Stimulated activated CD4-positive, alpha-beta T cell treated with anti-CD3 and anti-CD28 coated beads, Interleukin-4, amount 100 ng/mL, for 4 hours (primary cell): ENCODE measurements at regions not wholly inside any gene's neighbourhood (a gene's known extent, or its start where the extent isn't known, plus 50 kb on each side); places are given as distances from the start of the nearest gene placed in this dataset.

Experiments used
- DNase-seq, 2 experiments: peaks; one replicate each; pipeline ENCODE4 v3.0.0-alpha.2; 2020

DNA sequence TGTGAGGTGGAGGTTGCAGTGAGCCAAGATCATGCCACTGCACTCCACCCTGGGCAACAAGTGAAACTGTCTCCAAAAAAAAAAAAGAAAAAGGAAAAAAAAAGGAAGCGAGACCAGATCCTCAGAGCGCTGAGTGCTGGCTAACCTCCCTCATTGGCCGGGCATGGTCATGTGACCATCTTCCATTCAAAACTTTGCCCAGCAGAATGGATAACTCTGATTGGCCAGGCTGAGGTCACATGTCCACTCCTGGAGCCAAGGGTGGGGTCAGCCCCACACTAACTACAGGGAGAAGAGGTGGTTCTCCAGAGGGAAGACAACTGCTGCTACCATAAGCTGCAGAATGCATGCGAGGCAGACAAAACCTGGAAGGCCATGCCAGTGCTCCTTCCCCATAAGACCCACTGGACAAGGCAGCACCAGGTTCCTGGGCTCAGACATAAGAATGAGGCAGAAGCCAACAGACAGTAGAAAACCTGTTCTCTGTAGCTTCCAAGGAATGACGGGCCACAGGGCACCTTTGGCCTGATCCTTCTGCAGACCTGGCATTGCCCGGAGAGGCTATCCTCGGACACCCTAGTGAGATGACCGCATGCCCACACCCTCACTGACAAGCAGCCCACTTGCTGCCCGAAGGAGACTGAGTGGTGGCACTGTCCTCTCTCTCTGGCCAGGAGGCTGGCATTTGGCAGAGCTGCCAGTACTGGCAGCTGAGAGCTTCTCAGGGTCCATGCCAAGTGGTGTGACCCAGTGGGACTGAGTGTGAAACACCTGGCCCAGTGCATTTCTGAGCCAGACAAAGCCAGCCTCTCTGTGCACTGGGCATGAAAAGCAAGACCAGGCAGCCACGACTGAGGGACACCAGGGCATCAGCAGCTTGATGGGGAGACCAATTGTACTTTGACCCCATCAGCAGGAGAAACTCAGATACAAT, 311.9 kb upstream of the SULF2 start:
- DNase-seq = no peak

DNA sequence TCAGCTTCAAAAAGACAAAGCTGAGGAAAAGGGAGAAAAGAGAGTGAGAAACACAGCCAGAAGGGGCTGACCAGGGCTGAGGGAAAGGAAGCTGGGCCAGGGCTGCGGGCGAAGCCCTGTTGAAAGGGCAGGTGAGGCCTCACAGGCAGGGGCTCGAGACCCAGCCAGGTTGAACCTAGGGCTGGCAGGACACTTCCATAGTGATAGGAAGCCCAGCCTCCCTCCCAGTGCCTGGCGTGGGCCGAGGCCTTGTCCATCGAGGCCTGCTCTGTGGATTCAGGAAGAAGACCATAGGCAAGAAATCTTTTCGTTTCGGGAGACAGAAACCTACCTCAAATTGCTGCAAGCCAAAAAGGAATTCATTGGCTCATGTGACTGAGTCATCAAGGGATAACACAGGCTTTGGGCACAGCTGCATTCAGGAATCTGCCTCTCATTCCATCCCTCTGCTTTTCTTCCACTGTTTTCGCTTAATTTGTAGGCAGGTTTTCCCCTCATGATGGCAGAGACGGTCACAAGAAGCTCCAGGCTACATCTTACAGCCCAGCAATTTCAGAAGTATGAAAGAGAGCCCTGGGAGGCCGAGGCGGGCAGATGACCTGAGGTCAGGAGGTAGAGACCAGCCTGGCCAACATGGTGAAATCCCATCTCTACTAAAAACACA, 311.1 kb upstream of the SULF2 start:
- no peak for DNase-seq

DNA sequence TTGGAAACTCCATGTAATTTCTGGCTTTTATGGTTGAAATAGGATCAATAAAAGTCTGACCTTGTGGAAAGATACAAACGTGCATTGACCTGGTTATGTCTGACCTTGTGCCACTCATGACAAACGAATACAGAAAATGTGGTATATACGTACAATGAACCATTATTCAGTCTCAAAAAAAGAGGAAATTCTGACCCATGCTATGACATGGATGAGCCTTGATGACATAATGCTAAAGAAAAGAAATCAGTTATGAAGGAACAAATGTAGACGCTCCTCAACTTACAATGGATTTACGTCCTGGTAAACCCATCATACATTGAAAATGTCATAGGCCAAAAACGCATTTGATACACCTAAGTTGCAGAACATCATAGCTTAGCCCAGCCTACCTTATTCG, 309.7 kb upstream of the SULF2 start:
- DNase-seq = no peak

DNA sequence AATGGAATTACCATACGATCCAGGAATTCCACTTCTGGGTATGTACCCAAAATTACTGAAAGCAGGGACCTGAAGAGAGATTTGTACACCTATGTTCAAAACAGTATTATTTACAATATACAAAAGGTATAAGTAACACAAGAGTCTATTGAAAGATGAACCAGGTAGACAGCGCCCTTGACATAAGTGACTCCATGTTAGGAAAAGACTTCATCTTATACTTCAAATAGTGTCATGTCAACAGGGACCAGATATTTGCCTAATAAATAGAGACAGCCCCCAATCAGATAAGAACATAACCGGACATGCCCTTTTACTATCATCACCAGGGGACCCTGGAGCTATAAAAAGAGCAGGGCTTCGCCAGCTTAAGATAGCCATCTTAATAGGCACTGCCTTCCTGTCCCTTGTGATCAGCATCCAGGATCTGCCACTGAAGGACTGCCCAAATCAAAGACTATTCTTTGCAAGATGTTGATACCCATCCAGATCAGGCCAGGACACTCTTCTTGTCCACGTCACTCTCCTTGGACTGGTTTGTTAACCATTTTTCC, 309.0 kb upstream of the SULF2 start:
- no peak for DNase-seq

DNA sequence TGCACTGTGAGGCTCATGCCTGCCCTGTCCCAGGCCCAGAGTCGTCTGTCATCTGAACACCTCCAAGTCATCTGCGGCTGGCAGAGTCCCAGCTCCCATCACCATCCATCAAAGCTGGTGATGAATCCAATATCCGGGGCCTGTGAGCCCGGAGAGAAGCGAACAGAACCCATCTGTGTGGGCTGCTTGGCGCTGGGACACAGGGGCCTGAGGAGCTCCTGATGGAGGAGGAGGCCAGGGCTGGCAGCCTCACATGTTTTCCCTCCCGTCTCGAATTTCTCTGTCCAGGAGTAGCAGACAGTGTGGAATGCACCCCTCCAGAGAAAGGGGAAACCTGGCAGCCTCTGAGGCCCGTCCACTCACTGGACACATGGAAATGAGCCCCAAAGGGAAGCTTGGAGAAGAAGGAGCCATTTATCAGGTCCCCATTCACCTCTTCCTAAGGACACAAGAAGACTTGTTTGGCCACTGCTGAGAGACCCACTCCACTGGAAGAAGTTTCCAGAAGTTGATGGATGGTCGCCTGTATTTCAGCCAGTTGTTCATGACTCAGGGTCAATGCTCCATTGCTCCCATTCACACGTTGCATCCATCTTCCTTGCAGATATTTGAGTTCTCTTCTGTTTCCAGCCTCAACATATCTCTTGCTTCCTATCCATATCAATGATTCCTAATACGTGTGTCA, 307.5 kb upstream of the SULF2 start:
- DNase-seq = no peak

DNA sequence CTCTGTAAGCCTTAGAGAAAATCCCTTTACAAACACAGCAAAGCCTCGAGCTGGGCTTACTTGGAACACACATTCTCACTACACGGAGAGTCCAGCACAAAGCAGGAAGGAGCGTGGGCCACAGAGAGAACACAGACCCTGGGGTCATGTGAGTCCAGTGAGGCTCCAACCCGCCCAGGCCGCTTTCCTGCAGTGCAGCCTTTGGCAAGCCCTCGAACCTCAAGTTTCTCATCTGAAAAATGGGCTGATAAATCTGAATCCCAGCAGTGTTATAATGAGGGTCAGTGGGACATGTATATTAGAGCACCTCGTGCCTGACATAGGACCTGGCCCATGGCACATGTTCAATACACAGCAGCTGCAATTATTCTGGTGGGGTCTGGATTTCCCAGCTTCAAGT, 305.5 kb upstream of the SULF2 start:
- DNase-seq = no peak

DNA sequence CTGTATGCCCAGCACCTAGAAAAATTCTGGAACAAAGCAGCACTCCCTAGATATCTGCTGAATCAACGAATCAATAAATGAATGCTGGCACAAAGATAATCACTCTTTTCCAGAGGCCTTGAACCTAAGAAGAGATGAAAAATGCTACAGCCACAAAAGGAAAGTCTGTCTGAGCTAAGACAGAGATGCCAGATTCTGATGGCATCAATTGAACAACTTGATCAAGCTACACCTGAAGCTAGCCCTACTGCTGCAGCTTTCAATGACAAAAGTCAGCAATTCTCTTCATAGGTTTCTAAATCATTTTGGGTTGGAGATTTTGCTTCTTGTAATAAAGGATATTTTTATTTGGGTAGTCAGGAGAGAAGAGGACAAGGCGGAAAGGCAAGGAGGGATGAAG, 305.0 kb upstream of the SULF2 start:
- no peak for DNase-seq

DNA sequence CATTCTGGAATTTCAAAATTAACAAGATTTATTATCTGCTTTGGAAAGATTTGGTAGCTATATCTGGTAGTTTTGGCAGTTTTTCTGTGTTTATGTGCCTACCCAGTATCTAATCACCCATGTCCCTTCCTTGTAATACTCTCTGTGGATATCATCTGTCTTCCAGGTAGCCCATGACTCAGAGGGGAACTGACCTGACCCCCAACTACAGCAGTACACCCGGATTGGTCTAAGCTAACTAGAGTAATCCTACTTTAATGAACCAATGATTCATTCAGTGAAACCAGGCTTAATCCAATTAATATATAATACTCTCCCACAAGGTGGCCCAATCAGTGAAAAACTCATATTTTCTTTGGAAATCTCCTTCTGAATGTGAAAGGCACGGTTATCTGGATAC, 295.3 kb upstream of the SULF2 start:
- no peak for DNase-seq

DNA sequence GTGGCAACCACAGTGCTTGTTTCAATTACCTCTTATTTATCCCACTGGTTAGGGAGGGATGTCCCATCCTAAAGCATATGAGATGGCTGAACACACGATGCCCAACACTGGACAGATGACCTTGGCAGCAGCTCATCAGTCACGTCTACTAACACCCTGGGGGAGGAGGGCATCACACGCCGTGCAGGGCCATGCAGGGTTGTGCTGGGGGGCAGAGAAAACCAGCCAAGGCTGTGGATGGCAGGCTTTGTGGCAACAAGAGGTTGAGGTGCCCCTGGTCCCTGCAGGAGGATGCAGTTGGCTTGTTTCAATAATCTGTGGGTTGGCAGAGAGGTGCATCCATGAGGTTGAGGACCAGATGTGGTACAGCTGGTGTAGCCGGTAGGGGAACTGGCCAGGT, 293.7 kb upstream of the SULF2 start:
- no peak for DNase-seq

DNA sequence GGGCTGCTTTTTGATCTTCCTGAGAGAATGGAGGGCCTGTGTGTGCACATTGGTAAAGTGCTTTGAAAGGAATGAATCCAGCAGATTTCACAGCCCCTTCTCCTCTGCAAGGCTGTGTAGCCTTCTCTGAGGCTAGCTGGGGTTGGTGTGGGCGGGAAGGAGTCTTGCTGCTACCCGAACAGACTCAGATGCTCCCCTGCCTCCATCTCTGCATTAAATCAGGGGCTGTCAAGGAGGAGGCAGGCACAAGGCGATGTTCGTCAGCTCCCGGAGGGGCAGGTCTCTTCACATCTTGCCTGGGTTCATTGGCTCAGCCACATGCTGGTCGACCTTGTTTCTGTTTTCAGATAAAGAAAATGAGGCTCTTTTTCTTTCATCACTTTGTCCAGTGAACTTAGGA, 291.5 kb upstream of the SULF2 start:
- no peak for DNase-seq

DNA sequence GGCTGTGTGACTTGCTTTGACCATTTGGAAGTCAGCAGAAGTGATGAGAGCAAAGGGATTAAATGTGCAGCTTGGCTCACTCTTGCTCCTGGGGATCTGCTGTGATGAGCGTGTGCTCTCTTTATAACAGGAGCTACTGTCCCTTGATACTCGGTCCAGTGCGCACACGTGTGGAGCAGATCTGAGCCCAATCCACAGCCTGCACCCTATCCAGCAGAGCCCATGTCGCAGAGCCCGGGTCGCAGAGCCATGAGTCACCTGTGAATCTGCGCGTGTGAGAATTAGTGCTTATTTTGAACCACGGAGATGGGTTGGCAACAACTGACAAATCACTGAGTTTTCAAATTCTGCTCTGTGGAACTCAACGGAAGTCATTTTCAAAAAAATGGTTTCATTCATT, 291.0 kb upstream of the SULF2 start:
- DNase-seq = no peak

DNA sequence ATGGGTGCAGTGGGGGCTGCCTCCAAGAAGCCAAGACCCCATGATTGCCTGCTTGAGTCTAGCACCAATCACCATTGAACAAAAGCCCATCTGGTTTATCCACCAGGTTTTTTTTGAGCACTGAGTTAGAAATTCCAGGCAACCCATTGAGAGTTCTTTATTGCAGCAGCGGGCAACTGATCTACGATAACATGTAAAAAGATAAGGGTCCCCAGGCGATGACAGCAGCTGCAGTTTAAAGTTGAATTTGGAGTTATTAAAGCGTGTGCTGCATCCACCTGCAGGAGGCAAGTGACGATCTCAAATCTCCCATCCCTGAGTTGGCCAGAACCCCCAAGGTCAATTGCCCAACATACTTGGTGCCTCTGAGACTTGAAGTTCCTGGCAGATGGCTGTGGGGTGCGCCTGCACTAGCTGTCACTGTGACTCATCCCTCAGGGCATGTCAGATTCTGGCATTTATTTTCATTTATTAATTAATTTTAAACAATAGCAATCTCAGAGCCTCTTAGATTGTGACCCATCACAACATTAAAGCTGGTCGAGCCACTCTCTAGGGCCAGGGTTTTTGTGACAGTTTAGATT, 290.4 kb upstream of the SULF2 start:
- no peak for DNase-seq

DNA sequence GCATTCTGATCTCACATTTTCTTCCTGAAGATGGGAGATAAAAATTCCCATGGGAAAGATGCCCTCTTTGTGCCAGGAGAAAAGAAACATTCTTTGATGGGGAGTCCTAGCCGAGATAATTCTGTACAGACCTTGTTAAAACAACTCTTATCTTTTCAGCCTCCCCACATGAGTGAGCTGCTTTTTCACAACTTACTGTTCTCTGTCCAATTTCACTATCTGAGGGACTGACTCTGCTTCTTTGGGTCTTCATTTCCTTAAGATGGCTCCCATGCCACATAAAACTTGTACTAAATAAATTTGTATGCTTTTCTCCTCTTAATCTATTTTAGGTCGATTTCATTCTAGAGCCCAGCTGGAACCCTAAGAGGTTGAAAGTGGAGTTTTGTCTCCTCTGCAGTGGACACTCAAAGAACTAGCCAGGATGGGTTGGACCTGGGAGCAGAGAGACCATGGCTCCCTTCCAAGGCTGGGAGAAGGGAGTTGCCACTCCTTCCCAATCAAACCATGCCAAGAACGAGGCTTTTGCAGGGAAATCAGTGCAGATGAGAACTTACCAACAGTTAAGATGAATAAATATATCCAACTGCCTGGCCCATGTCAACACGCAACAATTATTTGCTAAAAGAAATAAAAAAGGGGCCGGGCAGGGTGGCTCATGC, 285.8 kb upstream of the SULF2 start:
- DNase-seq = no peak

DNA sequence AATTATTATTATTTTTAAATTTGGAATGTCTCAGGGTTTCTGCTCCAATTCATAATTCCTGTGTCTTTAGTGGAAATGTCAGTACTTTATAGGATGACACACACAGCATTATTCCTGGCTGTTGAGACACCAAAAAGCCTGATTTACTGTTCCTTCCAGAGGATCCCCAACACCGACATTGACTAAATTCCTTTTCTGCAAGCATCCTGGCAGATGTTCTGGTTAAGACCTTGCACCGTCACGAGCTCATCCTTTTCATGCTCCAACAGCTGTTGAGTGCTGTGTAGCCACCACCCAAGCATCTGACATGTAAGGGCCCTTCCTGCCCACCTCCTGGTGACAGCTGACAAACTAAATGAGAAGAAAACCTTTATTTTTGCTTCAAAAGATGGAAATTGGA, 284.3 kb upstream of the SULF2 start:
- no peak for DNase-seq

DNA sequence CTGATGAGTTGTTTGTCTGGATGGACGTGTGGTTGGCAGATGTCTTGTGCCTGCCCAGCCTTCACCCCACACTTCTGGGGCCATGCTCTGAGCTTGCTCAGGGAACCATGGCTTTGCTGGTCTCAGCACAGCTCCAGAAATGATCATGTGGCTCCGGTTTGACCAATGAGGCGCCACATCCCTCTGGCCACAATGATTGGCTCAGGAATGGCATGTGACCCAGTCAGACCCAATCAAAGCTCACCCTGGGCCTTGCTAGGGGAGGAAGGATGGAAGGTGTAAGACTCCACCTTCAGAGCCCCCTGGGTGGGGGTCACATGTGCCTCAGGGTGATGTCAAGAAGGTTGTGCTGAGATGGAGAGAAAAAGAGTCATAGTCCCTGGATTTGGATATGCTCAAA, 281.6 kb upstream of the SULF2 start:
- DNase-seq = no peak

DNA sequence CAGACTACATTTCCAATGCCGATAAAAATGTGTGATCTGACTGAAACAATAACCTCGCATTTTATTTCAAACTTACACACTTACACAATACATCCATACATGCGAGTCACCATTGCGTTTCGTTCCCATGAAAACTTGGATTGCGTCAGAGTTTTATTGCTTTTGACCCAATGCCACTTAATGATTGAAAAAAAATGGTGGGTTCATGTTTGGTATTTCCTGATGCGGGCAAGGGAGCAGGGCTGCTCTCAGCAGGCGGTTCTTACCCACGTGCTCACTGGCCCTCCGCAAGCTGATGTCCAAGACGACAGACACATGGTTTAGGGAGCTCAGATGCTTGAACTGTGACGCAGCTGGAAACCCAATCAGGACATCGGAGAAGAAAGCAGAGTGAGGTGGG, 281.0 kb upstream of the SULF2 start:
- no peak for DNase-seq

DNA sequence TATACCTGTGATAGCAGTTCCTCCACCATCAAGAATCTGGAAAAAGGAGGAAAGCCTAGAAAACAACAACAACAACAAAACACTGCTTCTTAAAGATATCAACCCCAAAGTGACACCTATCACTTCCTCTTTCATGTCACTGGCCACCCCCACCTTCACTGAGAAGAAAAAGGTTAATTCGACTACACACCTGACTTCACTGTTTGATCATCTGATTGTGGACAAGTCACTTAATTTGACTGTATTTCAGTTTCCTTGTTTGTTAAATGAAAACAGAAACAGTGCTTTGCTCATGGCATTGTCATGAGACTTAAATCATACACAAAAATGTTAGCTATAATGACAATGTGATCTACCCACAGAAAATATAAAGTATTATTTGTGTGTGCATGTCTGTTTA, 280.6 kb upstream of the SULF2 start:
- no peak for DNase-seq

DNA sequence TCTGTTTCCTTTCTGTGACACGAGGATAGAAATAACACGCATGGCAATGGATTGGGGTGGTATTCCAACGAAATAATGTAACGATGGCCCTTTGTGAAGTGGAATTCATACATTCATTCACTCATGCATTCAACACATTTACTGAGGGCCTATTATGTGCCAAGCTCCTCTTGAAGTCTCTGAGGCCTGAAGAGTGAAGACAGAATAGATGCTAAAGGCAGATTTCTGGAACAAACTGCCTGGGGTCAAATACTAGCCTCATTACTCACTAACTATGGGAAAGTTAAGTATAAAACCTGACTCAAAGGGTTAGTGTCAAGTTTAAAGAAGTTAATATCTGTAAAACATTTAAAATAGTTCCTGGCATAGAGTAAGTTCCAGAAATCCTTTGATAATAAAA, 279.6 kb upstream of the SULF2 start:
- no peak for DNase-seq

DNA sequence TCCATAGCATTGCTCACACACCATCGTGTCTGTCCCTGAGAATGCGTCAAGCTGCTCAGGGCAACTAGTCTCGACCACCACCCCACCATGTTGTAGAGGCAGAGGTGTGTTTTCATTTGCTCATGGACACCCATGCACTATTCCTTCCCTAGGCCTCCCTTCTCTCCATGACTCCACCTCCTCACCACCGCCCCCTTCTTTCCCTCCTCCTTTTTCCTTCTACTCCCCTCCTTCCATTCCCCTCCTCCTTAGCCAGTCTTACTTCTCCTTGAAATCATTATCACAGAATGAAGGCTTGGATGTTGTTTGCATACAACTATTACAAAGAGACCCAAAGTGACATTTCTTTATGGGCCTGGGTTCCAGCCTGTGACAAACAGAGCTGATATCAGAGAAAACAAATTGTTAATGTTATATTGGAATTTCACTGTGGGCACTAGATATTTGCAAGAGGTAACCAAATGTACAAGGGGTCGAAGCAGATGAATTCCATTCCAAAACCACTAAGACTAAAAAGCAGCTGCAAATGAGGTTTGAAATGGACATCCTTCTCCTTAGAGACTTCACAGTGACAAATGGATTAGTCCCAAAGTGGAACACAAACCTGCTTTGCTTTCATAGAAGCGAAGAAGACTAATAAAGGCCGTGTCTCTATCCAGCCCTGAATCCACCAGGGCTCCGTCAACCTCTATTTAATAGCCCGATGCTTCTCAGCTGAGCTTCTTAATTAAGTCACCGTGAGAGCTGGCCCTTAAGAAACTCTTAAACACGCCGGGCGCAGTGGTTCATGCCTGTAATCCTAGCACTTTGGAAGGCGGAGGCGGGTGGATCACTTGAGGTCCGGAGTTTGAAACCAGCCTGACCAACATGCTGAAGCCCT, 275.8 kb upstream of the SULF2 start:
- DNase-seq = no peak

DNA sequence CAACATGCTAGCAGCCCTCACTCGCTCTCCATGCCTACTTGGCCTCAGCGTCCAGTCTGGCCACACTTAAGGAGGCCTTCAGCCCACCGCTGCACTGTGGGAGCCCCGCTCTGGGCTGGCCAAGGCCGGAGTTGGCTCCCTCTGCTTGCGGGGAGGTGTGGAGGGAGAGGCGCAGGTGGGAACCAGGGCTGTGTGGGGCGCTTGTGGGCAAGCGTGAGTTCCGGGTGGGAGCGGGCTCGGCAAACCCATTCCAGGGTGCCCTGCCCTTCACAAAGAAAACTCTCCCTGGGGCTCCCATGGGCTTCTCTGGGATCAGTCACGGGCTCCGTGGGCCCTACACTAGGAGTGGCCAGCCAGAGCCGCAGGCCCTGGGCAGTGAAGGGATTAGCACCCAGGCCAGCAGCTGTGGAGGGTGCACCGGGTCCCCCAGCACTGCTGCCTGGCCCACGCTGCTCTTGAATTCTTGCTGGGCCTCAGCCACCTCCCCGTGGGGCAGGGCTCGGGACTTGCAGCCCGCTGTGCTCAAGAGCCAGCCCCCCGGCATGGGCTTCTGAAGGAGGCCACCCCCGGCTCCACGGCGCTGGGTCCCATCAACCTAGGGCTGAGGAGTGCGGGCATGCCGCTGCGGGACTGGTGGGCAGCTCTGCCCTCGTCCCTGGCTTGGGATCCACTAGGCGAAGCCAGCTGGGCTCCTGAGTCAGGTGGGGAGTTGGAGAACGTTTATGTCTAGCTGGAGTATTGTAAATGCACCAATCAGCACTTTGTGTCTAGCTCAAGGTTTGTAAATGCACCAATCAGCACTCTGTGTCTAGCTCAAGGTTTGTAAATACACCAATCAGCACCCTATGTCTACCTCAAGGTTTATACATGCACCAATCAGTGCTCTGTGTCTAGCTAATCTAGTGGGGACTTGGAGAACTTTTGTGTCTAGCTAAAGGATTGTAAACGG, 273.6 kb upstream of the SULF2 start:
- no peak for DNase-seq
